H9 (cell line): ENCODE measurements at regions not wholly inside any gene's neighbourhood (a gene's known extent, or its start where the extent isn't known, plus 50 kb on each side); places are given as distances from the start of the nearest gene placed in this dataset.

ENCODE experiments used
- DNase-seq: peaks from one replicate; pipeline ENCODE4 v3.0.0-alpha.2; 2017
- H2AFZ ChIP-seq: one replicate; pipeline ENCODE4 v1.6.1; 2013; ENCODE audit warnings: mild to moderate bottlenecking, low read length, control low read depth, moderate library complexity
- H2AK5ac ChIP-seq: 2 replicates; pipeline ENCODE4 v1.6.1; 2013; ENCODE audit warnings: low read length, control low read depth, mixed read lengths; ENCODE audit not compliant: insufficient read length
- H2BK120ac ChIP-seq: one replicate; pipeline ENCODE4 v1.6.1; 2013; ENCODE audit warnings: low read depth, mild to moderate bottlenecking, low read length, control low read depth, inconsistent platforms; ENCODE audit not compliant: poor library complexity, severe bottlenecking
- H2BK12ac ChIP-seq: 2 replicates; pipeline ENCODE4 v1.6.1; 2013; ENCODE audit warnings: low read length, control low read depth, mixed read lengths, low read depth; ENCODE audit not compliant: insufficient read length
- H2BK15ac ChIP-seq: 2 replicates; pipeline ENCODE4 v1.6.1; 2013; ENCODE audit warnings: low read depth, low read length, control low read depth
- H2BK20ac ChIP-seq: one replicate; pipeline ENCODE4 v1.6.1; 2013; ENCODE audit warnings: low read depth, mild to moderate bottlenecking, low read length, control low read depth, inconsistent platforms; ENCODE audit not compliant: poor library complexity, severe bottlenecking
- H2BK5ac ChIP-seq: 2 replicates; pipeline ENCODE4 v1.6.1; 2013; ENCODE audit warnings: low read length, control low read depth, mixed read lengths; ENCODE audit not compliant: insufficient read length
- H3K14ac ChIP-seq: 2 replicates; pipeline ENCODE4 v1.6.1; 2013; ENCODE audit warnings: low read length, control low read depth; ENCODE audit not compliant: insufficient read depth
- H3K18ac ChIP-seq: 2 replicates; pipeline ENCODE4 v1.6.1; 2013; ENCODE audit warnings: low read depth, mild to moderate bottlenecking, mixed read lengths, low read length, control low read depth; ENCODE audit not compliant: insufficient read length
- H3K23ac ChIP-seq: 2 replicates; pipeline ENCODE4 v1.6.1; 2013; ENCODE audit warnings: low read length, control low read depth, mixed read lengths, low read depth; ENCODE audit not compliant: insufficient read length
- H3K23me2 ChIP-seq: 2 replicates; pipeline ENCODE4 v1.6.1; 2013; ENCODE audit warnings: low read depth, mild to moderate bottlenecking, mixed read lengths, low read length, control low read depth; ENCODE audit not compliant: insufficient read length, poor library complexity, severe bottlenecking
- H3K27ac ChIP-seq: 2 replicates; pipeline ENCODE4 v1.5.1; 2013; ENCODE audit warnings: low read length, control low read depth, mixed read lengths, low read depth; ENCODE audit not compliant: insufficient read length
- H3K27me3 ChIP-seq: 2 replicates; pipeline ENCODE4 v1.6.1; 2013; ENCODE audit warnings: low read length, control low read depth, inconsistent platforms; ENCODE audit not compliant: insufficient read depth
- H3K4ac ChIP-seq: 2 replicates; pipeline ENCODE4 v1.6.1; 2013; ENCODE audit warnings: low read depth, mild to moderate bottlenecking, control low read depth, inconsistent platforms, low read length, moderate library complexity
- H3K4me1 ChIP-seq: 2 replicates; pipeline ENCODE4 v1.6.1; 2013; ENCODE audit warnings: low read length, control low read depth, inconsistent platforms; ENCODE audit not compliant: insufficient read depth
- H3K4me2 ChIP-seq: 2 replicates; pipeline ENCODE4 v1.6.1; 2013; ENCODE audit warnings: low read length, control low read depth, mixed read lengths; ENCODE audit not compliant: insufficient read length, insufficient read depth
- H3K56ac ChIP-seq: 2 replicates; pipeline ENCODE4 v1.6.1; 2013; ENCODE audit warnings: low read depth, mild to moderate bottlenecking, mixed read lengths, low read length, control low read depth; ENCODE audit not compliant: insufficient read length
- H3K79me1 ChIP-seq: 2 replicates; pipeline ENCODE4 v1.6.1; 2013; ENCODE audit warnings: low read depth, mild to moderate bottlenecking, moderate library complexity, low read length, control low read depth, inconsistent platforms; ENCODE audit not compliant: insufficient read depth, poor library complexity, severe bottlenecking
- H3K79me2 ChIP-seq: 2 replicates; pipeline ENCODE4 v1.6.1; 2013; ENCODE audit warnings: low read length, control low read depth, inconsistent platforms; ENCODE audit not compliant: insufficient read depth
- H3K9ac ChIP-seq: 2 replicates; pipeline ENCODE4 v1.6.1; 2013; ENCODE audit warnings: low read length, control low read depth, mixed read lengths; ENCODE audit not compliant: insufficient read length; ENCODE audit errors: extremely low read depth
- H3K9me3 ChIP-seq: one replicate; pipeline ENCODE4 v1.6.1; 2013; ENCODE audit warnings: low read depth, low read length, inconsistent platforms; ENCODE audit not compliant: control insufficient read depth
- H3T11ph ChIP-seq: one replicate; pipeline ENCODE4 v1.6.1; 2013; ENCODE audit warnings: mild to moderate bottlenecking, low read length, control low read depth, inconsistent platforms
- H4K20me1 ChIP-seq: one replicate; pipeline ENCODE4 v1.6.1; 2013; ENCODE audit not compliant: control insufficient read depth, insufficient read length, insufficient read depth
- H4K5ac ChIP-seq: 2 replicates; pipeline ENCODE4 v1.6.1; 2013; ENCODE audit warnings: low read depth, mild to moderate bottlenecking, mixed read lengths, low read length, control low read depth; ENCODE audit not compliant: insufficient read length
- H4K8ac ChIP-seq: replicated peaks from 2 replicates; pipeline ENCODE4 v1.6.1; 2013; ENCODE audit warnings: low read length, control low read depth, mixed read lengths, low read depth; ENCODE audit not compliant: insufficient read length
- H4K91ac ChIP-seq: 2 replicates; pipeline ENCODE4 v1.6.1; 2013; ENCODE audit warnings: low read depth, mild to moderate bottlenecking, moderate library complexity, mixed read lengths, low read length, control low read depth; ENCODE audit not compliant: insufficient read length
- H3K27ac Mint-ChIP-seq, 3 experiments: 2 replicates in 2 of 3; 3 replicates in 1 of 3; pipeline ENCODE4 v1.8.0; 2020 to 2021; ENCODE audit warnings: mixed read lengths in 3 of 3, mild to moderate bottlenecking in 1 of 3, moderate library complexity in 1 of 3
- H3K27me3 Mint-ChIP-seq: 2 replicates; pipeline ENCODE4 v1.8.0; 2021; ENCODE audit warnings: low read depth, mild to moderate bottlenecking, moderate library complexity, mixed read lengths
- H3K36me3 Mint-ChIP-seq, 3 experiments: 2 replicates in 2 of 3; 3 replicates in 1 of 3; pipeline ENCODE4 v1.8.0; 2020 to 2021; ENCODE audit warnings: low read depth in 3 of 3, mixed read lengths in 3 of 3; ENCODE audit not compliant: insufficient read depth in 1 of 3
- H3K4me1 Mint-ChIP-seq, 2 experiments: 2 replicates each; pipeline ENCODE4 v1.8.0; 2020; ENCODE audit warnings: mixed read lengths in 2 of 2
- H3K4me3 Mint-ChIP-seq, 2 experiments: 2 replicates in 1 of 2; 3 replicates in 1 of 2; pipeline ENCODE4 v1.8.0; 2020 to 2021; ENCODE audit warnings: mild to moderate bottlenecking in 2 of 2, mixed read lengths in 2 of 2, moderate library complexity in 1 of 2
- H3K9me3 Mint-ChIP-seq, 2 experiments: 2 replicates in 1 of 2; 3 replicates in 1 of 2; pipeline ENCODE4 v1.8.0; 2020; ENCODE audit warnings: mild to moderate bottlenecking in 2 of 2, mixed read lengths in 2 of 2, moderate library complexity in 1 of 2
- CTCF ChIP-seq: fragments of 200-600 bp; sonication (generic); conservative IDR thresholded peaks from 3 replicates; pipeline ENCODE4 v1.8.0; 2021; ENCODE audit warnings: antibody characterized with exemption, mild to moderate bottlenecking
- WGBS: extraction: QIAGEN DNeasy Blood & Tissue Kit; methylation state at CpG from one replicate; pipeline ENCODE4 v1.1.7; 2013; ENCODE audit warnings: missing lambda C conversion rate, low lambda C conversion rate, mixed read lengths; ENCODE audit not compliant: insufficient read length; ENCODE audit errors: extremely low coverage; 5-methylcytosine and 5-hydroxymethylcytosine counted together

- no peak overlapping the region for H2BK20ac ChIP-seq
- no peaks in the 10 kb centered on the region for H3K27me3 ChIP-seq
- H3K4me1 ChIP-seq, result peaks cover 5% of the 10 kb centered on the region; the same call in 1 of the 2 replicates
- no peak overlapping the region for H2BK12ac ChIP-seq
- no peak overlapping the region for H2AFZ ChIP-seq
- no peak for TF ChIP-seq CTCF
- no peaks in the 10 kb centered on the region for H3K9me3 ChIP-seq
- no peak overlapping the region for H3K27ac ChIP-seq
- Mint-ChIP-seq H3K27me3 (peaks cover 3% of the 10 kb centered on the region; the same call in 1 of the 2 replicates), H3K9me3 (no peaks in the 10 kb centered on the region), H3K27ac (0 out of 7 replicates have a peak overlapping the region, but pooled peaks of 1 of the 3 experiments have one; percentile 26), H3K36me3 (peaks cover 0 to under 1% (median 0%) of the 10 kb centered on the region in 3 experiments; a peak in 1 of 7 replicates), H3K4me1 (peaks cover 34 to 35% of the 10 kb centered on the region in 2 experiments), H3K4me3 (no peak overlapping the region)
- H3K23ac ChIP-seq, result no peak overlapping the region
- H3K14ac ChIP-seq, result no peak overlapping the region
- no peaks in the 10 kb centered on the region for H3K79me2 ChIP-seq
- DNase-seq, result no peak
- no peak overlapping the region for H3K4ac ChIP-seq
- no peak overlapping the region for H2BK120ac ChIP-seq
- no peak overlapping the region for H3K4me2 ChIP-seq
- H3K23me2 ChIP-seq, result no peaks in the 10 kb centered on the region
- H3K18ac ChIP-seq, result no peak overlapping the region
- H2AK5ac ChIP-seq, result no peak overlapping the region
- no peak overlapping the region for H3K9ac ChIP-seq
- no peak overlapping the region for H4K5ac ChIP-seq
- H3K56ac ChIP-seq, result no peak overlapping the region
- no CpG with 5 or more reads among the region's 17 CpGs for WGBS
- no peaks in the 10 kb centered on the region for H3K79me1 ChIP-seq
- no peak overlapping the region for H2BK5ac ChIP-seq
- no peak overlapping the region for H3T11ph ChIP-seq
- no peaks in the 10 kb centered on the region for H4K20me1 ChIP-seq
- H4K91ac ChIP-seq, result no peak overlapping the region
- H4K8ac ChIP-seq, result no peak overlapping the region
- H2BK15ac ChIP-seq, result no peak overlapping the region
These were observed 284.9 kb downstream of the FGFR2 start for GRCh38 chr10:121313119-121313875.
